GM12874 (cell line): ENCODE measurements at regions not wholly inside any gene's neighbourhood (a gene's known extent, or its start where the extent isn't known, plus 50 kb on each side); places are given as distances from the start of the nearest gene placed in this dataset.

Experiments
- CTCF ChIP-seq: IDR thresholded peaks from 2 replicates; pipeline ENCODE4 v1.5.1; 2011; ENCODE audit warnings: low read depth, mild to moderate bottlenecking, control low read depth, low read length, moderate library complexity; ENCODE audit not compliant: insufficient read depth

GRCh38 chr3:103786296-103786695 lies 1351.5 kb downstream of the ZPLD1 start:
- no peak for TF ChIP-seq CTCF

DNA sequence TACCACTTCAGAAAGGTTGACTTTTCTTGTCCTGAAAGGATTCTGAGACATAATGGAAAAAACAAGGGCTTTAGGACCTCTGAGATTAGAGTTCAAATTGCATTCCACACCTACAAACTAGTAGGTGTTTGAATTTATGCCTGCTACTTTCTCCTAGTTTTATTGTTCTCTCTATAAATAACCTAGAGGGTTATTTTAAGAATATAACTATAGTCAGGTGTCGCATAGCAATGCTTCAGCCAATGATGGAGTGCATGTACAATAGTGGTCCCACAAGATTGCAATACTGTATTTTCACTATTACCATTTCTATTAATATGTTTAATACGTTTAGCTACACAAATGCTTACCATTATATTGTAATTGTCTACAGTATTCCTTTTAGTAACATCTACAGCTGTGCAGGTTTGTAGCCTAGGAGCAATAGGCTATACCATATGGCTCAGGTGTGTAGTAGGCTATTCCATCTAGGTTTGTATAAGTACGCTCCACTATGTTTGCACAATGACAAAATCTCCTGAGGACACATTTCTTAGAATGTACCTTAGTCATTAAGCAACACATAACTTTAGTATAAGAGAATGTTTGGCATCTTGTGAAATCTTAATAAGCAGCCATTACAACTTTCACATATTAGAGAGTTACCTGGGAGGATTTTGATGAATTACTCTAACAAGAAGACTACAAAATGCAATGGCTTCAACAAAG lies 1352.5 kb downstream of the ZPLD1 start:
- no peak for TF ChIP-seq CTCF

GRCh38 chr3:103787879-103788278 lies 1353.1 kb downstream of the ZPLD1 start:
- TF ChIP-seq CTCF, result no peak

GRCh38 chr3:103791786-103792515 lies 1357.1 kb downstream of the ZPLD1 start:
- no peak for TF ChIP-seq CTCF

GRCh38 chr3:103794656-103795055 lies 1359.8 kb downstream of the ZPLD1 start:
- no peak; the same call in 1 of the 2 replicates for TF ChIP-seq CTCF

- no peak for TF ChIP-seq CTCF
Observed at GRCh38 chr3:103796068-103796467, 1361.3 kb downstream of the ZPLD1 start.

GRCh38 chr3:103803787-103804186 lies 1369.0 kb downstream of the ZPLD1 start:
- no peak for TF ChIP-seq CTCF
